NB4 (cell line): ENCODE measurements at regions not wholly inside any gene's neighbourhood (a gene's known extent, or its start where the extent isn't known, plus 50 kb on each side); places are given as distances from the start of the nearest gene placed in this dataset.

ENCODE experiments used
- DNase-seq: peaks from one replicate; pipeline ENCODE4 v3.0.0; 2010; ENCODE audit warnings: low read depth
- H3K4me3 ChIP-seq: one replicate; pipeline ENCODE4 v1.5.1; 2011; ENCODE audit warnings: mild to moderate bottlenecking, low read depth, low read length, moderate library complexity
- MYC ChIP-seq: IDR thresholded peaks from 2 replicates; pipeline ENCODE4 v1.6.1; 2011; ENCODE audit warnings: low read depth, low read length
- POLR2A ChIP-seq: IDR thresholded peaks from 2 replicates; pipeline ENCODE4 v1.6.1; 2011; ENCODE audit warnings: mild to moderate bottlenecking; ENCODE audit not compliant: insufficient read length; ENCODE audit errors: extremely low read depth
- TF ChIP-seq, protein P1 (sequence below): IDR thresholded peaks from one replicate; pipeline ENCODE4 v1.5.1; 2012; ENCODE audit warnings: low read depth, low read length
- TF ChIP-seq, protein P2 (sequence below): IDR thresholded peaks from 2 replicates; pipeline ENCODE4 v1.6.1; 2011; ENCODE audit warnings: low read depth, low read length

DNA sequence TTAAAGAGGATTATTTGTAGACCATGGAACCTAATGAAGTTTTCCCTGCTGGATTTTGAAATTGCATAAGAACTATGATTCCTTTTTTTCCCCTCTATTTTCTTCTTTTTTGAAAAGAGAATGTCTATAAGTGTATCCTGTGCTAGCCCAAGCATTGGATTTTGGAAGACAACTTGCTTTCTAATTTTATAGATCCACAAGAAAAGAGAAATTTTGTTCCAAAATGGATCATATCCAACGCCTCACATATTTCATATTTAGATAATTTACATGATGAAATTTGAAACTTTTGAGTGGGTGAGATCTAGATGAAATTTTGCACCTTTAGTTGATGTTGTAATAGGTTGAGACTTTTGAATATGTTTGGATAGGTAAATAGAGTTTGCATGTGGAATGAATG lies 978.7 kb downstream of the MRPL39 start:
- DNase-seq = no peak
- H3K4me3 ChIP-seq = no peak overlapping the region
- no peak for TF ChIP-seq MYC
- TF ChIP-seq, protein P1, sequence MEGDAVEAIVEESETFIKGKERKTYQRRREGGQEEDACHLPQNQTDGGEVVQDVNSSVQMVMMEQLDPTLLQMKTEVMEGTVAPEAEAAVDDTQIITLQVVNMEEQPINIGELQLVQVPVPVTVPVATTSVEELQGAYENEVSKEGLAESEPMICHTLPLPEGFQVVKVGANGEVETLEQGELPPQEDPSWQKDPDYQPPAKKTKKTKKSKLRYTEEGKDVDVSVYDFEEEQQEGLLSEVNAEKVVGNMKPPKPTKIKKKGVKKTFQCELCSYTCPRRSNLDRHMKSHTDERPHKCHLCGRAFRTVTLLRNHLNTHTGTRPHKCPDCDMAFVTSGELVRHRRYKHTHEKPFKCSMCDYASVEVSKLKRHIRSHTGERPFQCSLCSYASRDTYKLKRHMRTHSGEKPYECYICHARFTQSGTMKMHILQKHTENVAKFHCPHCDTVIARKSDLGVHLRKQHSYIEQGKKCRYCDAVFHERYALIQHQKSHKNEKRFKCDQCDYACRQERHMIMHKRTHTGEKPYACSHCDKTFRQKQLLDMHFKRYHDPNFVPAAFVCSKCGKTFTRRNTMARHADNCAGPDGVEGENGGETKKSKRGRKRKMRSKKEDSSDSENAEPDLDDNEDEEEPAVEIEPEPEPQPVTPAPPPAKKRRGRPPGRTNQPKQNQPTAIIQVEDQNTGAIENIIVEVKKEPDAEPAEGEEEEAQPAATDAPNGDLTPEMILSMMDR = no peak

DNA sequence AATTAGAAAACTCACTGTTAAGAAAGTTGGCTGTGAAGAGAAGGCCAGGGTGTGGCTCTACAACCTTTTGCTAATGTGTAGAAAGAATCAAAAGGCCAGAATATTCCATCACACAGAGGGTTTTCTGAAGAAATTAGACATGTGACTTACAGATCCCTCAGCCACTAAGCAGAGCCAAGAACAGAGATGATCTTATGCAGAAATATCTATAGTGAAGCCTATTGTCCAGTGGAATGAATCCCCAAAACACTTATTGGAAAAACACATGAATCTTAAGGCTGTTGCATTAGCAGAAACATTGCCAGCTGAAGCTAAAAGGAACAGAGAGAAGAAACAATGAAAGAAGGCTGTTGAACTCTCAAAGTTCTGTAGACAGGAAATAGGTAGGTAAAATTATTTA lies 979.2 kb downstream of the MRPL39 start:
- DNase-seq = no peak
- TF ChIP-seq, protein P1 = no peak
- TF ChIP-seq, protein P2, sequence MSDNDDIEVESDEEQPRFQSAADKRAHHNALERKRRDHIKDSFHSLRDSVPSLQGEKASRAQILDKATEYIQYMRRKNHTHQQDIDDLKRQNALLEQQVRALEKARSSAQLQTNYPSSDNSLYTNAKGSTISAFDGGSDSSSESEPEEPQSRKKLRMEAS = no peak
- TF ChIP-seq POLR2A (no peak), MYC (no peak)
- no peak overlapping the region for H3K4me3 ChIP-seq

DNA sequence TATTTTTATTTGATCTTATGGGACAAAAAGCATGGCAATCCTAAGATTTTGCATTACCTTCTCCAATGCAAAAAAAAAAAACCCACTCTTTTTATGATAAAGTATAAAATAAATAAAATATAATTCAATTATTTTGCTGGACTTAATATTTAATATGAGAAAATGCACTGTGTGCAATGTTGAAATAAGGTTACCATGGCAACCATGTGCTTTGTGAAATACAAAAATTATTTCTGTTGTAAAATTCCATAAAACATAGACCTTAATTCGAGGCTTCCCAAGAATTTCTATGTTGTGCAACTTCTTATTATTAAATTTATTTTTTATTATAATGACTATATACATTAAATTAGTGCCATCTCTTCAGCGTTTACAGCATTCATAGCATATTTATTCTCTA lies 989.5 kb downstream of the MRPL39 start:
- no peak for DNase-seq
- TF ChIP-seq MYC = no peak
- TF ChIP-seq POLR2A = no peak
- TF ChIP-seq, protein P1 = no peak
- TF ChIP-seq, protein P2 = no peak
- H3K4me3 ChIP-seq = no peak overlapping the region

DNA sequence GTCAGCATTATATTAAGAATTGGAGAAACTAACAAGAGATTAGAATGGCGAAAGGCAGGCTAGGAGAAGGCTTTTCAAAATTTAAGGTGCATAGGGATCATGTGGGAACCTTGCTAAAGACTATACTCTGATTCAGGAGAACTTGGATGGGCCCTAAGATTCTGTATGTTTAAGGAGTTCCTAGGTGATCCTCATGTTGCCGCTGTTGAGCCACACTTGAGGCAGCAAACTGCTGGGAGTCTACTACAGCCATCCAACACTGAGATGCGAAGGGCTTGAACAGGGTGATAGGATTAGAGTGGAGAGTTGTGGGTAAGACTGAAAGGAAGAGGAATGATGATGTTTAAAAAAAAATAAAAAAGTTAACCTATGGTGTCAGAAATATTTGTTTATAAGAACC lies 1013.2 kb downstream of the MRPL39 start:
- H3K4me3 ChIP-seq = no peak overlapping the region
- DNase-seq = no peak
- TF ChIP-seq, protein P1 = no peak
- TF ChIP-seq, protein P2 = no peak
- TF ChIP-seq MYC (no peak), POLR2A (no peak)

DNA sequence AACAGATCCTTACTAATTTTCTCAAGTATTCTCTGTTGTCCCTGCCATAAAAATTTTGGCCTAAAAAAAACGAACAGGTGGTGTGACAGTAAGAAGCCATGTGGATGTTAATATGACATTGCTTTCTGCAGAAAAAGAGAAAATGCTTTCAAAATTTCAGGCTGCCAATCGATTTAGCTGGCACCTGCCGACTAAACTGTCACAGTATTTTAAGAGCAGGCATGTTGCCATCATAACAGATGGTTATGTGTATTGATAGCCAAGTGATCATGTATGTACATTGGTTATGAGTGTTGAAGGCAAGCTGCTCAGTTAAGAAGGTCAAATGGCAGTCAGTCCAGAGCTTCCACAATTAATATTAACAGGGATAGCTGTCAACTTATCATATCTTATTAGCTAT lies 1017.0 kb downstream of the MRPL39 start:
- TF ChIP-seq POLR2A (no peak), MYC (no peak)
- TF ChIP-seq, protein P1 = no peak
- TF ChIP-seq, protein P2 = no peak
- DNase-seq = no peak
- no peak overlapping the region for H3K4me3 ChIP-seq

DNA sequence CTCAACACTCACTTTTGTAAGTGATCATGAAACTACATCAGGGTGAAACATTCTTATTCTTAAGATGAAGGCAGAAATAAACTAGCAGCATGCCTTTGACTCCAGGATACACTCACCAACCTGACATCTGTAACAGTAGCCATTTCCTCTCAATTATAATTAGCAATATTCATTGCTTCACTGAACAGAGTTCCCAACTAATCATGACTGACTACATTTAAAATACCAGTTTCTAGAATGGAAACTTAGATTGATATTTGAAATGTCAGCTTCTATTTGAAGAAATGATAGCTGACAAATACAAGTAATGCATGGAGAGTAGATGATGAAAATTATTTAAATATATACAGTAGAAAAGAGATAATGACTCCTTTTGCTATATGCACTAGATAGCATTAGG lies 1023.8 kb downstream of the MRPL39 start:
- TF ChIP-seq, protein P2 = no peak
- TF ChIP-seq POLR2A (no peak), MYC (no peak)
- TF ChIP-seq, protein P1 = no peak
- no peak for DNase-seq
- H3K4me3 ChIP-seq = no peak overlapping the region
